ENCODE measurements at regions not wholly inside any gene's neighbourhood (a gene's known extent, or its start where the extent isn't known, plus 50 kb on each side); places are given as distances from the start of the nearest gene placed in this dataset.

GRCh38 chr6:74133073-74133472 lies 437.1 kb downstream of the CD109 start:
- TF ChIP-seq CTCF (conservative IDR thresholded peaks at IDR 0.05) (no peak), ZFX (IDR thresholded peaks at IDR 0.05) (no peak)
